ENCODE measurements at regions not wholly inside any gene's neighbourhood (a gene's known extent, or its start where the extent isn't known, plus 50 kb on each side); places are given as distances from the start of the nearest gene placed in this dataset.

- no peaks in the 10 kb centered on the region for H3K4me1 Mint-ChIP-seq (ENCODE audit: low read depth)
- no peak overlapping the region for H3K27ac Mint-ChIP-seq
- H3K36me3 Mint-ChIP-seq (ENCODE audit: low read depth): no peaks in the 10 kb centered on the region
- no peak for DNase-seq
- H3K4me3 Mint-ChIP-seq: no peak overlapping the region
- peaks cover 9% of the 10 kb centered on the region; the same call in 1 of the 2 replicates for H3K9me3 Mint-ChIP-seq
- no peaks in the 10 kb centered on the region; the same call in 1 of the 2 replicates for H3K27me3 Mint-ChIP-seq (ENCODE audit: insufficient read depth)
- TF ChIP-seq CTCF (IDR thresholded peaks at IDR 0.05): no peak
Measured at GRCh38 chr18:64199581-64199980, 50.7 kb upstream of the LINC00305 start.
